Activated T-helper 2 cell treated with anti-CD3 and anti-CD28 coated beads, Interferon-gamma antibody, Interleukin-2, Interleukin-4, amounts not matched to agents 10 μg/mL and 5 μg/mL and 100 μg/mL, durations not matched to agents 14 hours and 24 hours and 36 hours (primary cell): ENCODE measurements at regions not wholly inside any gene's neighbourhood (a gene's known extent, or its start where the extent isn't known, plus 50 kb on each side); places are given as distances from the start of the nearest gene placed in this dataset.

Experiments used
- DNase-seq: peaks from one replicate; pipeline ENCODE4 v3.0.0; 2021; ENCODE audit warnings: low spot score
- H3K27ac Mint-ChIP-seq: one replicate; pipeline ENCODE4 v1.8.0; 2021; ENCODE audit warnings: mixed read lengths
- H3K27me3 Mint-ChIP-seq: one replicate; pipeline ENCODE4 v1.8.0; 2021; ENCODE audit warnings: low read depth, mixed read lengths
- H3K36me3 Mint-ChIP-seq: one replicate; pipeline ENCODE4 v1.8.0; 2021; ENCODE audit warnings: low read depth, mixed read lengths
- H3K4me1 Mint-ChIP-seq: one replicate; pipeline ENCODE4 v1.8.0; 2021; ENCODE audit warnings: low read depth, mixed read lengths
- H3K4me3 Mint-ChIP-seq: one replicate; pipeline ENCODE4 v1.8.0; 2021; ENCODE audit warnings: low read depth, mild to moderate bottlenecking, moderate library complexity, mixed read lengths
- H3K9me3 Mint-ChIP-seq: one replicate; pipeline ENCODE4 v1.8.0; 2021; ENCODE audit warnings: mixed read lengths
- intact Hi-C: fragments of 100-400 bp; cut with micrococcal nuclease; formaldehyde crosslinking; loops from one replicate; pipeline ENCODE4 v1.15.1; 2023

DNA sequence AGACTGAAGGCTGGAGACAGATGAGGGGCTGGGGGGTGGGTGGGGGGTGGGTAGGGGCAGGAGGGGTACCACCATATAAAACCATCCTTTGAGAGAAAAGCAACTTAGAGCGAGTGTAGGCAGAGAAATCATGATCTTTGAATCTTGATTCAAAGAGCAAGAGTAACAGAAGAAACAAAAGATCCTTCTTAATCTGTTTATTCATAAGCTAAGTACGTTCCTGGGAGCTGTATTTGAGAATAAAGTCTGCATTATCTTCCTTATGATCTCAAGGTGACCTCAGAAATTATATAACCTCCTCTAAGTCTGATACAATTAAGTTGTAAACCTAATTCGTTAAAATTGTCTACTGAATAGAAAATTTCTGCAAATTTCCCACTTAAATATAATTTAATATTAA, 558.8 kb downstream of the NR2F1-AS1 start:
- DNase-seq = no peak
- Mint-ChIP-seq H3K36me3 (no peaks in the 10 kb centered on the region), H3K27ac (no peak overlapping the region), H3K4me1 (no peaks in the 10 kb centered on the region), H3K27me3 (no peaks in the 10 kb centered on the region), H3K9me3 (no peaks in the 10 kb centered on the region), H3K4me3 (no peak overlapping the region)
- intact Hi-C loops = no loop called here

DNA sequence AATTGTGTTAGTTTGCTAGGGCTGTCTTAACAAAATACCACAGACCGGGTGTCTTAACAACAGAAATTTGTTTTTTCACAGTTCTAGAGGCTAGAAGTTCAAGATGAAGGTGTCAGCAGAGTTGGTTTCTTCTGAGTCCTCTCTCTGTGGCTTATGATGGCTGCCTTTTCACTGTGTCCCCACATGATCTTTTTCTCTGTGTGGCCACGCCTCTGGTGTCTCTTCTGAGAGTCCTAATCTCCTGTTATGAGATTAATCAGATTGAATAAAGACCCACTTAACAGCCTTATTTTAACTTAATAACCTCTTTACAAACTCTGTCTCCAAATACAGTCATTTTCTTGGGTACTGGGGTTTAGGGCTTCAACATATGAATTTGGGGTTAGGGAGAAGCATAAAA, 561.1 kb downstream of the NR2F1-AS1 start:
- Mint-ChIP-seq H3K36me3 (no peaks in the 10 kb centered on the region), H3K27ac (no peak overlapping the region), H3K4me3 (no peak overlapping the region), H3K4me1 (no peaks in the 10 kb centered on the region), H3K9me3 (no peaks in the 10 kb centered on the region), H3K27me3 (no peaks in the 10 kb centered on the region)
- intact Hi-C loops = no loop called here
- no peak for DNase-seq

DNA sequence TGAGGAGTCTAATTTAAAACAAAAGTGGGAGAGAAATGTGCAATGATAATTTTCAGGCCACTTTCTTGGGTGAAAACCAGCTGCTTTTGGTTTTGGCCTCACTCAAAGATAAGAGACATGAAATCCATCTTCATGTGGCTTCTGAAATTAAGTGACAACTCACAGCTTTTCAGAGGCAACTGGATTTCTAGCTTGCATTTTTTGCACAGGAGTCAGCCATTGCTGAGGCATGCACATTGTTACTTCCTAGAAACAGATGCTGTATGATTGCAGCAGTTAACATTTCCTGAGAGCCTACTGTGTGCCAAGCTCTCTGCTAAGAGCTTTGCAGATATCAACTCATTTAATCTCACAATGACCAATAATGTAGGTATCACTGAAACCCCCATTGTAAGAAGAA, 562.6 kb downstream of the NR2F1-AS1 start:
- Mint-ChIP-seq H3K27me3 (no peaks in the 10 kb centered on the region), H3K36me3 (no peaks in the 10 kb centered on the region), H3K4me3 (no peak overlapping the region), H3K9me3 (no peaks in the 10 kb centered on the region), H3K27ac (no peak overlapping the region), H3K4me1 (no peaks in the 10 kb centered on the region)
- intact Hi-C loops = no loop called here
- DNase-seq = no peak

DNA sequence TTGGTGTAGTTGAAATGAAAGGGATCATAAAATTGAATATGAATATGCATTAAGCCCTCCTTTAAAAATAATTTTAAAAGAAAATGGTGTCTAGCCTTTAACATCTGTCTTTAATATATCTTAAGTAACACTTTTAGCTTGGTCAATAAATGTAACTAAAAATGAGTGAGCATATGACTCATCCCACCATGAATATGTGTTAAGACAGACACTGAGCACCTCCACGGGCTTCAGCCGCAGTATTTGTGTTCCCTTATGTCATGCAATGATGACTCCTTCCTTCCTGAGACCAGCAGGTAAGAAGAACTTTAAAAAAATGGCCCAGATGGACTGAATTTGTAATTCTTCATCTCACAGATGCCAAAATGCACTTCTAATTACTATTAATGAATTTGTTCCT, 563.2 kb downstream of the NR2F1-AS1 start:
- H3K27ac Mint-ChIP-seq = no peak overlapping the region
- no peaks in the 10 kb centered on the region for H3K36me3 Mint-ChIP-seq
- no peaks in the 10 kb centered on the region for H3K9me3 Mint-ChIP-seq
- H3K4me3 Mint-ChIP-seq = no peak overlapping the region
- intact Hi-C loops = no loop called here
- H3K4me1 Mint-ChIP-seq = no peaks in the 10 kb centered on the region
- DNase-seq = no peak
- H3K27me3 Mint-ChIP-seq = no peaks in the 10 kb centered on the region

DNA sequence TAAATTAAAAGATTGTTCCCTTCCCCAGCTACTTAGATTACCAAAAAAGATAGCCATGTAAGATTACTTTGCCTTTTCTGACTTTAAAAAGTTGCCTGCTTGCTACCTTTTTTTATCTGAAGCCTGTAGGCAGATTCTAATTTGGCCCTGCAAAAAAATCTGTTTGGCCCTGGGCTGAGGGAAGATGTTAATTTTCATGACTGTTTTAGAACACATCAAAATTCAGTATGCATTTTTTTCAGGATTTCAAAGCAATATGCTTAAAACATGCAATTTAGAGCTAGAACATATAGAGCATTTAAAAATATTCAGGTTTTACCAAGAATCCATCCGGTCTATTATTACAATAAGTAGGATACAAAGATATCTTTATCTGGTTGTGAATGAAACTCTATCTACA, 563.6 kb downstream of the NR2F1-AS1 start:
- Mint-ChIP-seq H3K36me3 (no peaks in the 10 kb centered on the region), H3K27ac (no peak overlapping the region), H3K4me1 (no peaks in the 10 kb centered on the region), H3K27me3 (no peaks in the 10 kb centered on the region), H3K9me3 (no peaks in the 10 kb centered on the region), H3K4me3 (no peak overlapping the region)
- DNase-seq = no peak
- intact Hi-C loops = no loop called here

DNA sequence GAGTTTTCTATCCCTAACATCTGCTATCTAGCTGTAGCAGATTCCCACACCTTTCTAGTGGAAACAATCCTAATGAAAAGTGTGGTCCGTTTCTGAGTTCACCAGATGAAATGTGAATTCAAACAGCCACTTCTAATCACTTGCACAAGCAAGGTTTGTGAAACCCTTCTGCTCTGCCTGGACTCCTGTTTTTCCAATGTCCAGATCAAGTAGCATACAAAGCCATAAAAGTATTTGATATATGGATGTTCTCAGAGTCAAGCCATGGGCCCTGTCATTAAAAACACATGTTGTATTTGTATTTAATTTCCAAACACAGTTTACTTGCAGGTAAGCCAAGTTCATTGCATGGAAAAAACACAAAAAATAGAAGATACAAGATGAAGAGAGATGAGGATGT, 570.4 kb downstream of the NR2F1-AS1 start:
- Mint-ChIP-seq H3K27me3 (no peaks in the 10 kb centered on the region), H3K4me1 (no peaks in the 10 kb centered on the region), H3K4me3 (no peak overlapping the region), H3K27ac (no peak overlapping the region), H3K9me3 (no peaks in the 10 kb centered on the region), H3K36me3 (no peaks in the 10 kb centered on the region)
- DNase-seq = no peak
- intact Hi-C loops = no loop called here

DNA sequence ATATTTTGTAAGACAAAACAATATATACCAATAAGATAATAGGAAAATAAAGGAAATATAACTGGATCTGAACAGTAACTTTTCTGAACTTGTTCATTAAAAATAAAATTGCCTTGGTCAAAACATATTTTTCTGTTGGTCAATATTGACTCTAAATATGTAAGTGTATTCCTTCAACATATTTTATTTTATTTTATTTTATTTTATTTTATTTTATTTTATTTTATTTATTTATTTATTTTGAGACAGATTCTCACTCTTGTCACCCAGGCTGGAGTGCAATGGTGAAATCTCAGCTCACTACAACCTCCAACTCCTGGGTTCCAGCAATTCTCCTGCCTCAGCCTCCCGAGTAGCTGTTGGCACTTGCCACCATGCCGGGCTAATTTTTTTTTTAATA, 571.0 kb downstream of the NR2F1-AS1 start:
- no peak for DNase-seq
- H3K4me1 Mint-ChIP-seq = no peaks in the 10 kb centered on the region
- H3K27ac Mint-ChIP-seq = no peak overlapping the region
- intact Hi-C loops = no loop called here
- H3K36me3 Mint-ChIP-seq = no peaks in the 10 kb centered on the region
- no peak overlapping the region for H3K4me3 Mint-ChIP-seq
- no peaks in the 10 kb centered on the region for H3K27me3 Mint-ChIP-seq
- H3K9me3 Mint-ChIP-seq = no peaks in the 10 kb centered on the region

DNA sequence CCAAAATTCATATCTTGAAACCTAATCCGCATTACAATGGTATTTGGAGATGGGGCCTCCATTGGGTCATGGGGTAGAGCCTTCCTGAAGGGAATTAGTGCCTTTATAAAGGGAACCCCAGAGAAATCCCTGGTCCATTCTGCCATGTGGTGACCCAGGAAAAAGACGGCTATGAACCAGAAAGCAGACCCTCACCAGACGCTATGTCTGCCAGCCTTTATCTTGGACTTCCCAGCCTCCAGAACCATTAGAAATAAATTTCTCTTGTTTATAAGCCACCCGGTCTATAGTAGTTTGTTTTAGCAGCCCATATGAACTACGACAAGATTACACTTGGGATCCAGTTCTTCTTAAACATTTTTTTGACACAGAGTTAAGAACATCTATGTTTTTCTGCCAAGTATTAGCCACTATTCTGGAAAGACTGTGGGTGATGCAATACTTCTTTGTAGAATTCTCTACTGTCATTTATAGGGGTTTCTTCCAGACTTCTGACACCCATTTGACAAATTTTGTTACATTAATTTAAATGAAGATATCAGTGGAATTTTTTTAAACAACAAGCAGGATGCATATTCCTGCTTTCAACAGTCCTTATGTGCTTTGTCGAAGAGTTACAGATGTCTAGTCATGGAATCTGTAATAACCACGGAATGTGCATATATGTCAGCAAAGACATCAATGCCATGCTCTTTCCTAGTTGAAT, 572.4 kb downstream of the NR2F1-AS1 start:
- H3K27ac Mint-ChIP-seq = no peak overlapping the region
- no peak overlapping the region for H3K4me3 Mint-ChIP-seq
- H3K27me3 Mint-ChIP-seq = no peaks in the 10 kb centered on the region
- no peaks in the 10 kb centered on the region for H3K9me3 Mint-ChIP-seq
- intact Hi-C loops = no loop called here
- H3K4me1 Mint-ChIP-seq = no peaks in the 10 kb centered on the region
- H3K36me3 Mint-ChIP-seq = no peaks in the 10 kb centered on the region
- no peak for DNase-seq

DNA sequence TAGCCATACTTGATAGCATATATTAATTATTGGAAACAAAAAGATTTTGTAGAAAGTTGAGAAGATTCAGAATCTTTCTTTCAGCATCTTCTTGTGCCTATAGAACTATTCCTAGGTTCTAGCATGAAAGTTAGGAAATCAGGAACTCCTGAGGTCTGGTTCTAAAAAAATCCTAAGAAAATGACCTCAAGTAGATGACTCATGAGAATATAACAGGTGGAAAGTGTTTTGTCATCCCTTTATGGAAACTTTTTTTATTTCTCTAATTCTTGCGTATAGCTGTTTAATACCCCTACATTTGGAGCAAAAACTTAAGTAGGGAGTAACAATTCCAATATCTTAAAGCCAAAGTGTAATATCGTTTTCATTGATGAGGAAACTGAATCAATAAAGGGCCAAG, 574.1 kb downstream of the NR2F1-AS1 start:
- H3K27ac Mint-ChIP-seq = no peak overlapping the region
- no peaks in the 10 kb centered on the region for H3K36me3 Mint-ChIP-seq
- no peak overlapping the region for H3K4me3 Mint-ChIP-seq
- intact Hi-C loops = no loop called here
- no peak for DNase-seq
- no peaks in the 10 kb centered on the region for H3K27me3 Mint-ChIP-seq
- no peaks in the 10 kb centered on the region for H3K4me1 Mint-ChIP-seq
- no peaks in the 10 kb centered on the region for H3K9me3 Mint-ChIP-seq

DNA sequence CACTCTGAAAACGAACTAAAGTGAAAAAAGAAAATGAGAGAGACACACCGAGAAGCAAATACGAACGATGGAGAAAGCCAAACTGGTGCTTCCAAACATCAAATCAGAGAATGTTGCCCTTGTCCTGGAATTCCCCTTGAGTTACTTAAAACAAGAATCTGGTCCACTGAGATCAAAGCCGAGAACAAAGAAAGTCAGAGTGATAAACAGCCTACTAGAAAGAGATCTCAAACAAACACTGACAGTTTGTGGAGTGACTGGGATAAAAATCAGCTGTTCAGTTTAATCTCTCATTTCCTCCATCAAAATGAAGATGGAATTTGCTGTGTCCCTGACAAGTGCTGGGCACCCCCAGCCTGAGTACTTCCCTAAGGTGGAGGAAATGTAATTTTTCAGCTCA, 582.6 kb downstream of the NR2F1-AS1 start:
- H3K9me3 Mint-ChIP-seq = peaks cover 3% of the 10 kb centered on the region
- intact Hi-C loops = no loop called here
- no peak overlapping the region for H3K27ac Mint-ChIP-seq
- no peaks in the 10 kb centered on the region for H3K27me3 Mint-ChIP-seq
- DNase-seq = no peak
- H3K4me3 Mint-ChIP-seq = no peak overlapping the region
- no peaks in the 10 kb centered on the region for H3K36me3 Mint-ChIP-seq
- H3K4me1 Mint-ChIP-seq = no peaks in the 10 kb centered on the region

DNA sequence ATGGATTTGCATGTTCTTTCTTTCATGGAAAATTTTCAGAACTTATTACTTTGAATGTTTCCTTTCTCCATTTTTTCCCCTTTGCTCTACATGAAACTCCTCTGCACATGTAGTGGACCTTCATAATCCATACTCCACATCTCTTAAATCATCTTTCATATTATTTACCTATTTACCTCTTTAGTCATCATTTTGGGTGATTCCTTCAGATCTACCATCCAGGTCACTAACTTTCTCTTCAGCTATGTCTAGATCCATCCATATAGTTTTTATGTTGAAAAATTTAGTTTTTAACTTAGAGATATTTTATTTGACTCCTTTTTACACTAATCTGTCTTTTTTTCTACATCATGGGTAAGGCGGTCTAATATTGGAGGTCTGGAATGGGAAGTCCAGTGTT, 586.6 kb downstream of the NR2F1-AS1 start:
- Mint-ChIP-seq H3K4me3 (no peak overlapping the region), H3K27me3 (no peaks in the 10 kb centered on the region), H3K4me1 (no peaks in the 10 kb centered on the region), H3K27ac (no peak overlapping the region), H3K36me3 (no peaks in the 10 kb centered on the region), H3K9me3 (peaks cover 3% of the 10 kb centered on the region)
- DNase-seq = no peak
- intact Hi-C loops = no loop called here

DNA sequence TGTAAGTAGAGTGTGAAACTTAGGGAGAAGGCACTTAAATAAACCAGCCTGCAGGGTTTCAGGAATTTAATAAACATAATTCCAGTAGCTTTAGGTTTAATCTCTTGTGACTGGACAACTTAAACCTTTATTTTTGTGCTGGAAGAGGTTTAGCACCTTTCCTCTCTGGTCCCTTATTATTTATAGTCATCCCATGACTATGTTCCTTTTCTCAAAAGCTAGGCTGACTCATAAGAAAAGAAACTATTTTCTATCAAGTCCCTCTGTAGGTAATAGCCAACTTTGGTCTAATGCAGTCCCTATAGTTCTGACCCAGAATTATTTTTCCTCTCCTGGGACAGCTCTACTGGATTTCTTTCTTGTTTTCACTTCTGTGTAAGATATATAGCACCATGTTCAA, 588.9 kb downstream of the NR2F1-AS1 start:
- H3K27me3 Mint-ChIP-seq = no peaks in the 10 kb centered on the region
- DNase-seq = no peak
- H3K9me3 Mint-ChIP-seq = no peaks in the 10 kb centered on the region
- H3K27ac Mint-ChIP-seq = no peak overlapping the region
- H3K36me3 Mint-ChIP-seq = no peaks in the 10 kb centered on the region
- H3K4me3 Mint-ChIP-seq = no peak overlapping the region
- intact Hi-C loops = no loop called here
- no peaks in the 10 kb centered on the region for H3K4me1 Mint-ChIP-seq

DNA sequence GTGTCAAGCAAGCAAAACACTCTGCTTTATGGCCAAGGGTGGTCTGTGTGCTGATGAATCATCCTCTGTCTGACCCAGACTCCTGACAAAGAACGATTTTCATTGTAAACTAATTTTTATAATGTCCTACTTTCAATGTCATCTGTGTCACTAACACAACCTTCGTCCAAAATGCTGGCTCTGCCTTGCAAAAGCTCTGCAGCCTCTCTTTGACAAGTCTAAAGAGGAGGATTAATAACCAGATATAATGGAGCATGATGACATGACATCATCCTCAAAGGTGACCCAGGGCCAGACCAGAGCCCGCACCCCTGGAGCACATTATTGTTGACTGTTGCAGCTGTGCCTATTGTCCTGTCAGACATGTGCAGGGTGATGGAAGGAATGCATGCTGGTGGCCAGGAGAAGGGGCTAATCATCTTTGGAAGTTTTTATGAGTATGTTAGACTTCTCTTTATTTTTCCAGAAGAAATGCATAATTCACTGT, 589.4 kb downstream of the NR2F1-AS1 start:
- no peak for DNase-seq
- intact Hi-C loops = no loop called here
- Mint-ChIP-seq H3K4me3 (no peak overlapping the region), H3K4me1 (no peaks in the 10 kb centered on the region), H3K9me3 (no peaks in the 10 kb centered on the region), H3K27me3 (no peaks in the 10 kb centered on the region), H3K36me3 (no peaks in the 10 kb centered on the region), H3K27ac (no peak overlapping the region)

DNA sequence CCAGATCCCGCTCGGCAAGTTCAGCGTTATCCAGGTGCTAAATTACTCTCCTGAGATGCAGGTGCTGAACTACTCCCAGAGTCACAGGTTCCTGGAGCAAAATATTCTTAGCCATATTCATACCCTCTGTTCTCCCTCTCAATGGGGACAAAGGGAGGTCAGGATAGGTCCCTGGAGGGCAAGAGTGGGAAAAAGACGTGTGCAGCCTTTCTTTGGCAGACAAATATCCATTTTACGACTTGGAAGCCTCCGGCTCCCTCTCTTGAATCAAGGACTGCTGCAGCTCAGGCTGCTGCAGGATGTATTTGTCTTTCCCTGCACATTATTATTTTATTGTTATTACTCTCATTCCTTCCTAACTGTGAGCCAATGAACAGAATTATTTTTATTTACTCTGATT, 590.2 kb downstream of the NR2F1-AS1 start:
- Mint-ChIP-seq H3K4me3 (no peak overlapping the region), H3K36me3 (no peaks in the 10 kb centered on the region), H3K27ac (no peak overlapping the region), H3K27me3 (no peaks in the 10 kb centered on the region), H3K4me1 (no peaks in the 10 kb centered on the region), H3K9me3 (no peaks in the 10 kb centered on the region)
- DNase-seq = no peak
- intact Hi-C loops = no loop called here
